ENCODE measurements at regions not wholly inside any gene's neighbourhood (a gene's known extent, or its start where the extent isn't known, plus 50 kb on each side); places are given as distances from the start of the nearest gene placed in this dataset.
A peak's percentile ranks its signal among the peaks of the same experiment; 100 is the strongest.

- Histone ChIP-seq H3K4me1 (ENCODE audit: insufficient read depth) (no peaks in the 10 kb centered on the region), H3K27me3 (no peaks in the 10 kb centered on the region), H3K4me3 (no peak overlapping the region), H3K36me3 (no peaks in the 10 kb centered on the region), H3K9me3 (no peaks in the 10 kb centered on the region), H3K27ac (no peak overlapping the region)
- TF ChIP-seq EP300 (IDR thresholded peaks at IDR 0.05) (no peak), POLR2A (IDR thresholded peaks at IDR 0.05) (no peak), CTCF (IDR thresholded peaks at IDR 0.05) (no peak)
- WGBS, 3 donors: 81 to 85% (median 81%) methylated on average over 3 of the region's 3 CpGs
- no peak for DNase-seq
- intact Hi-C loops (cut with DNase I): no loop called here
Observed at GRCh38 chr6:21367649-21368154, 225.8 kb upstream of the SOX4 start.

- H3K4me1 ChIP-seq (ENCODE audit: insufficient read depth): no peaks in the 10 kb centered on the region
- H3K9me3 ChIP-seq: no peaks in the 10 kb centered on the region
- TF ChIP-seq EP300 (IDR thresholded peaks at IDR 0.05) (no peak), POLR2A (IDR thresholded peaks at IDR 0.05) (no peak), CTCF (IDR thresholded peaks at IDR 0.05) (no peak)
- 24 to 29% (median 26%) methylated on average over 1 of the region's 1 CpG for WGBS, 3 donors
- no peaks in the 10 kb centered on the region for H3K36me3 ChIP-seq
- peak overlapping the region in 1 of 2 donors; percentile 48 for H3K27ac ChIP-seq
- no peak for DNase-seq
- no peaks in the 10 kb centered on the region for H3K27me3 ChIP-seq
- H3K4me3 ChIP-seq: no peak overlapping the region
- intact Hi-C loops (cut with DNase I): no loop called here
Observed at GRCh38 chr6:21371061-21371460, 222.5 kb upstream of the SOX4 start.

GRCh38 chr6:21371676-21372171 is 221.8 kb upstream of the SOX4 start:
- Histone ChIP-seq H3K27me3 (no peaks in the 10 kb centered on the region), H3K36me3 (no peaks in the 10 kb centered on the region), H3K27ac (peak overlapping the region in 1 of 2 donors; percentile 48), H3K4me1 (ENCODE audit: insufficient read depth) (no peaks in the 10 kb centered on the region), H3K9me3 (no peaks in the 10 kb centered on the region), H3K4me3 (no peak overlapping the region)
- WGBS, 3 donors: 12 to 17% (median 14%) methylated on average over 6 of the region's 6 CpGs
- intact Hi-C loops (cut with DNase I): no loop called here
- DNase-seq: no peak
- TF ChIP-seq POLR2A (IDR thresholded peaks at IDR 0.05) (no peak), EP300 (IDR thresholded peaks at IDR 0.05) (no peak), CTCF (IDR thresholded peaks at IDR 0.05) (no peak)

GRCh38 chr6:21375151-21376116 is 218.1 kb upstream of the SOX4 start:
- WGBS, 3 donors: 83 to 84% (median 83%) methylated on average over 11 of the region's 11 CpGs
- intact Hi-C loops (cut with DNase I): no loop called here

More at GRCh38 chr6:21375151-21376116, 218.1 kb upstream of the SOX4 start:
- H3K4me1 ChIP-seq (ENCODE audit: insufficient read depth): no peaks in the 10 kb centered on the region
- no peak overlapping the region for H3K27ac ChIP-seq
- H3K27me3 ChIP-seq: no peaks in the 10 kb centered on the region
- H3K36me3 ChIP-seq: no peaks in the 10 kb centered on the region
- TF ChIP-seq EP300 (IDR thresholded peaks at IDR 0.05) (no peak), POLR2A (IDR thresholded peaks at IDR 0.05) (no peak), CTCF (IDR thresholded peaks at IDR 0.05) (no peak)
- no peaks in the 10 kb centered on the region for H3K9me3 ChIP-seq
- no peak overlapping the region for H3K4me3 ChIP-seq
- DNase-seq: no peak
